B cell (primary cell): ENCODE measurements at regions not wholly inside any gene's neighbourhood (a gene's known extent, or its start where the extent isn't known, plus 50 kb on each side); places are given as distances from the start of the nearest gene placed in this dataset.

ENCODE experiments used
- ATAC-seq: fragments of 200-7000 bp; cut with Tn5 transposase; one replicate; pipeline ENCODE4 v1.10.0; 2021; ENCODE audit warnings: low read depth, mild to moderate bottlenecking, moderate number of reproducible peaks, moderate library complexity
- CTCF ChIA-PET: fragments of 350-600 bp; sonication (Branson Sonifier 250); formaldehyde crosslinking; loops from one replicate; lab custom pipeline; 2021; ENCODE audit warnings: antibody characterized with exemption, inconsistent platforms; lab: Charles Lee
- POLR2A ChIA-PET: fragments of 350-600 bp; sonication (Branson Sonifier 250); formaldehyde crosslinking; loops from one replicate; lab custom pipeline; 2021; ENCODE audit warnings: antibody characterized with exemption; lab: Charles Lee
- DNase-seq: peaks from one replicate; pipeline ENCODE4 v3.0.0; 2013
- H2AFZ ChIP-seq: 2 replicates; pipeline ENCODE4 v1.6.1; 2012; ENCODE audit warnings: mild to moderate bottlenecking, low read depth, low read length; ENCODE audit not compliant: insufficient read depth, poor library complexity, severe bottlenecking
- H3K27ac ChIP-seq, 2 donors: 1 replicate in 1 of 2; 2 replicates in 1 of 2; pipeline ENCODE4 v1.5.1; 2012 to 2013; ENCODE audit warnings: low read length in 2 of 2, mild to moderate bottlenecking in 2 of 2, moderate library complexity in 1 of 2
- H3K27me3 ChIP-seq, 4 experiments: fragments of 200-600 bp in 1 of 4; sonication (generic) in 1 of 4; replicated peaks in 1 of 4; 1 replicate in 2 of 4; 2 replicates in 2 of 4; pipeline versions ENCODE4 v1.6.1 to v1.7.0; 2013 to 2016; ENCODE audit warnings: low read length in 3 of 4, mild to moderate bottlenecking in 2 of 4, mixed read lengths in 1 of 4, moderate library complexity in 1 of 4; ENCODE audit not compliant: insufficient read depth in 4 of 4, control insufficient read depth in 3 of 4; ENCODE audit errors: control extremely low read depth in 1 of 4
- H3K36me3 ChIP-seq, 2 experiments: replicated peaks in 1 of 2; 1 replicate in 1 of 2; 2 replicates in 1 of 2; pipeline versions ENCODE4 v1.6.1 to v1.7.1; 2013; ENCODE audit warnings: low read length in 1 of 2; ENCODE audit not compliant: insufficient read depth in 2 of 2, control insufficient read depth in 1 of 2; ENCODE audit errors: control extremely low read depth in 1 of 2, extremely low read depth in 1 of 2
- H3K4me1 ChIP-seq, 2 donors: fragments of 200-600 bp in 1 of 2; sonication (generic) in 1 of 2; 1 replicate in 1 of 2; 2 replicates in 1 of 2; pipeline versions ENCODE4 v1.5.1 to v1.6.1; 2013 to 2017; ENCODE audit warnings: low read length in 2 of 2; ENCODE audit not compliant: control insufficient read depth in 2 of 2, insufficient read depth in 2 of 2
- H3K4me2 ChIP-seq: replicated peaks from 2 replicates; pipeline ENCODE3; 2012; ENCODE audit warnings: mild to moderate bottlenecking, low read depth, low read length; ENCODE audit not compliant: poor library complexity, severe bottlenecking
- H3K4me3 ChIP-seq, 5 experiments: fragments of 200-600 bp in 1 of 5; sonication (generic) in 1 of 5; 1 replicate in 3 of 5; 2 replicates in 2 of 5; pipeline versions ENCODE4 v1.5.1 to v1.7.0; 2011 to 2016; ENCODE audit warnings: low read length in 4 of 5, mild to moderate bottlenecking in 4 of 5, low read depth in 2 of 5, control low read depth in 1 of 5, moderate library complexity in 1 of 5; ENCODE audit not compliant: insufficient read depth in 1 of 5; ENCODE audit errors: control extremely low read depth in 1 of 5, extremely low read depth in 1 of 5
- H3K79me2 ChIP-seq: fragments of 200-600 bp; sonication (generic); one replicate; pipeline ENCODE4 v1.6.0; 2016; ENCODE audit warnings: low read length; ENCODE audit not compliant: control insufficient read depth, insufficient read depth
- H3K9ac ChIP-seq: fragments of 200-600 bp; sonication (generic); 2 replicates; pipeline ENCODE4 v1.6.1; 2017; ENCODE audit warnings: mild to moderate bottlenecking, low read length, moderate library complexity
- H3K9me3 ChIP-seq, 3 donors: one replicate each; pipeline versions ENCODE4 v1.6.1 to v1.7.1; 2013; ENCODE audit warnings: low read length in 2 of 3; ENCODE audit not compliant: control insufficient read depth in 2 of 3, insufficient read depth in 1 of 3; ENCODE audit errors: control extremely low read depth in 1 of 3
- H4K20me1 ChIP-seq: 2 replicates; pipeline ENCODE4 v1.6.0; 2012; ENCODE audit warnings: mild to moderate bottlenecking, low read length; ENCODE audit not compliant: insufficient read depth, control insufficient read depth, poor library complexity, severe bottlenecking
- H3K27ac Mint-ChIP-seq: one replicate; pipeline ENCODE4 v1.8.0; 2021; ENCODE audit warnings: mixed read lengths
- H3K27me3 Mint-ChIP-seq: one replicate; pipeline ENCODE4 v1.8.0; 2021; ENCODE audit warnings: mixed read lengths
- H3K4me1 Mint-ChIP-seq: one replicate; pipeline ENCODE4 v1.8.0; 2021; ENCODE audit warnings: mixed read lengths
- H3K4me3 Mint-ChIP-seq: one replicate; pipeline ENCODE4 v1.8.0; 2021; ENCODE audit warnings: mixed read lengths
- H3K9me3 Mint-ChIP-seq: one replicate; pipeline ENCODE4 v1.8.0; 2022; ENCODE audit warnings: mixed read lengths; ENCODE audit not compliant: insufficient read depth
- CTCF ChIP-seq: fragments of 200-600 bp; IDR thresholded peaks from one replicate; pipeline ENCODE4 v1.8.0; 2022; ENCODE audit warnings: antibody characterized with exemption, mild to moderate bottlenecking
- EZH2 ChIP-seq: IDR thresholded peaks from 2 replicates; pipeline ENCODE4 v1.6.1; 2012; ENCODE audit warnings: borderline replicate concordance, low read depth, mild to moderate bottlenecking, moderate library complexity, low read length; ENCODE audit not compliant: insufficient read depth, poor library complexity, severe bottlenecking
- WGBS: methylation state at CpG from one replicate; pipeline ENCODE4 v1.1.5; 2013; ENCODE audit warnings: missing lambda C conversion rate; ENCODE audit not compliant: insufficient coverage; 5-methylcytosine and 5-hydroxymethylcytosine counted together
- intact Hi-C: fragments of 100-400 bp; cut with micrococcal nuclease; formaldehyde crosslinking; loops from one replicate; pipeline ENCODE4 v1.10.0; 2022

DNA sequence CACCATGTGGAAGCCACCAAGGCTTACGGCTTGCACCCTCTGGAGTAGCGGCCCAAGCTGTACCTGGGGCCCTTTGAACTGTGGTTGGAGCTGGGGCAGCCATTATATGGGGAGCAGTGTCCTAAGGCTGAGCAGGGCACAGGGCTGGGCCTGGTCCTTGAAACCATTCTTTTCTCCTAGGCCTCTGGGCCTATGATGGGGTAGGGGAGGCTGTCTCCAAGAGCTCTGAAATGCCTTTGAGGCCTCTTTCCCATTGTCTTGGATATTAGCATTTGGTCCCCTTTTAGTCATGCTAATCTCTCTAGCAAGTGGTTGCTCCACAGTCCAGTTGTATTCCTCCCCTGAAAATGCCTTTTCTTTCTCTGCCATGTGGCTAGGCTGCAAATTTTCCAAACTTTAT, 96.4 kb upstream of the ARX start:
- Histone ChIP-seq H3K27ac (no peak overlapping the region), H3K79me2 (no peaks in the 10 kb centered on the region), H3K9ac (no peak overlapping the region), H4K20me1 (no peaks in the 10 kb centered on the region), H3K4me1 (no peaks in the 10 kb centered on the region), H3K27me3 (no peaks in the 10 kb centered on the region), H3K36me3 (no peaks in the 10 kb centered on the region), H3K9me3 (no peaks in the 10 kb centered on the region), H2AFZ (no peak overlapping the region), H3K4me3 (no peak overlapping the region), H3K4me2 (no peak overlapping the region)
- no peaks in the 10 kb centered on the region for H3K27me3 Mint-ChIP-seq
- intact Hi-C loops: no loop called here
- TF ChIP-seq CTCF (no peak), EZH2 (no peak)
- no peak overlapping the region for H3K27ac Mint-ChIP-seq
- POLR2A ChIA-PET: no interaction called here
- no peak for DNase-seq
- CTCF ChIA-PET: no interaction called here
- no CpG with 5 or more reads among the region's 2 CpGs for WGBS
- ATAC-seq: no peak
- H3K9me3 Mint-ChIP-seq: no peaks in the 10 kb centered on the region
- H3K4me3 Mint-ChIP-seq: no peak overlapping the region
- no peaks in the 10 kb centered on the region for H3K4me1 Mint-ChIP-seq

- ATAC-seq (no peak), DNase-seq (no peak)
- no peaks in the 10 kb centered on the region for H4K20me1 ChIP-seq
- ChIA-PET POLR2A (no interaction called here), CTCF (no interaction called here)
- H3K9ac ChIP-seq: no peak overlapping the region
- H3K4me2 ChIP-seq: no peak overlapping the region
- TF ChIP-seq EZH2 (no peak), CTCF (no peak)
- H3K4me1 Mint-ChIP-seq: no peaks in the 10 kb centered on the region
- intact Hi-C loops: no loop called here
- H3K27ac ChIP-seq: no peak overlapping the region
- H3K27ac Mint-ChIP-seq: no peak overlapping the region
- H3K27me3 Mint-ChIP-seq: no peaks in the 10 kb centered on the region
- no peaks in the 10 kb centered on the region for H3K79me2 ChIP-seq
- H3K4me3 Mint-ChIP-seq: no peak overlapping the region
- H2AFZ ChIP-seq: no peak overlapping the region
- no peaks in the 10 kb centered on the region for H3K9me3 Mint-ChIP-seq
- no peaks in the 10 kb centered on the region for H3K36me3 ChIP-seq
- no peak overlapping the region for H3K4me3 ChIP-seq
- no peaks in the 10 kb centered on the region for H3K9me3 ChIP-seq
- H3K27me3 ChIP-seq: no peaks in the 10 kb centered on the region
- H3K4me1 ChIP-seq: no peaks in the 10 kb centered on the region
- WGBS: no CpG with 5 or more reads among the region's 2 CpGs
Observed at GRCh38 chrX:25108481-25108880, 92.7 kb upstream of the ARX start.
